GM19351 (cell line): ENCODE measurements at regions not wholly inside any gene's neighbourhood (a gene's known extent, or its start where the extent isn't known, plus 50 kb on each side); places are given as distances from the start of the nearest gene placed in this dataset.

ENCODE experiments used
- ATAC-seq: cut with Tn5 transposase; IDR thresholded peaks from one replicate; pipeline ENCODE4 v1.9.1; 2021; ENCODE audit warnings: mild to moderate bottlenecking, moderate library complexity; ENCODE audit not compliant: unreplicated experiment

DNA sequence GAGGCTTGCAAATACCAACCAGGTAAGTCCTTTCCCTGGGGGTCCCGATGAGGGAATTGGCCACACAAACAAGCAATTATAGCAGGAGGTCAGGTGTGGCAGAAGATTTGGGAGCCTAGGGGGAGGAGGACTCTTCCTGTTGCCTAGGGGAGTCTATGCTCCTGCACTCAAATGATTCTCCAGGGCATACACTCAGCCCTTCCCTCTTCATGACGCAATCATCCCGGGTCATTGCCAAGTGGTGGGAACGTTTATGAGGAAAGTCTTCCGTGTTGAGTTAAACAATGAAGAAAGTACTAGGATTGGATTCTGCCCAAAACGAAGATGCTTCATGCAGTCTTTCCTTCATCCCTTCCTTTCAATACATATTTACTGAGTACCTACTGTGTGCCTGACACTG lies 186.5 kb upstream of the TSHZ2 start:
- ATAC-seq, result no peak

DNA sequence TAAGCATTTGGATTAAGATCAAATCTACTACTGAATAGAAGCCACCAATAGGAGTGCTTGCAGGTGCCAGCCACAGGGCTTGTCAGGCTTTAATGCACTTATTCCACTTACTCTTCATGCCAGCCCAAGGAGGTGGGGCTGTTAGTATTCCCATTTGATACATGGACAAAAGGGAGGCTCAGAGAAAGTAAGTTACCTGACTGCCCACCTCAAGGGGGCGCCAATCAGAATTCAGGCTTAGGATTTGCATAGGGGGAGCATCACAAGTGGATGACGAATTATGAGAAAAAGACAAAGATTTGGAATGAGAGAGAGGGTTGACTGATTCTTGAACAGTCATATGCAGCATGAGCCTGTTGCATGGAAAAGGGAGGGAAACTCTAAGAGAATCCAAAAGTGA lies 188.4 kb upstream of the TSHZ2 start:
- ATAC-seq, result no peak

DNA sequence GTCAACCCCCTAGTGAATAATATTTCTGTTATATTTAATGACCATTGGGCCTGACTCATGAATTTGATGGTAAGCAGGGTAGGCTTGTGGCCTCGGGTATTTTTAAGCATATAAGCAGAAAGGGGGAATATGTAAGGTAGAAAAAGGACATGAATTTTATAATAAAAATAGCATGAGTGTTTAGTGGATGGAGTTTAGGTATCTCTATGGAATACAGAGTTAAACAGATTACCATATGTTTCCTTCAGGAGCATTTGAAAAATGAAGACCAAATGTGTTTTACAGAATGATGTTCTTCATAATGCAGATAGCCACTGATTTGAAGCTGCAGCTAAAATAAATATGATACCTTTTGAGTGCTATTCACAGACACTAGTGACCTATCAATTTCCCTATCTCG lies 191.7 kb upstream of the TSHZ2 start:
- ATAC-seq, result no peak

GRCh38 chr20:52779125-52779524 lies 193.0 kb upstream of the TSHZ2 start:
- ATAC-seq, result no peak

GRCh38 chr20:52777171-52777570 lies 195.0 kb upstream of the TSHZ2 start:
- no peak for ATAC-seq

DNA sequence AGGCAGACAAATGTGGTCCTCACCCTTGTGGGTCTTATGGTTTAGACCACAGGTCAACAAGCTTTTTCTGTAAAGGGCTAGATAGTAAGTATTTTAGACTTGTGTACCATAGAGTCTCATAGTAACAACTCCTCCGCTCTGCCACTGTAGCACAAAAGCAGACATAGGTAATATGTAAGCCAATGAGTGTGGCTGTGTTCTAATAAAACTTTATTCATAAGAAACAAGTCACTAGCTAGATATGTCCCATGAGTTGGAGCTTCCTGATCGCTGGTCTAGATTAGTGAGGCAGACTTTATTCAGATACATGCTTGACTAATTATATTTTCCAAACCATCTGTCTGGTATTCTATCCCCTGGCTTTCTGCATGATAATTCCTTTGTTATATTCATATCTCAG lies 196.4 kb upstream of the TSHZ2 start:
- no peak for ATAC-seq

DNA sequence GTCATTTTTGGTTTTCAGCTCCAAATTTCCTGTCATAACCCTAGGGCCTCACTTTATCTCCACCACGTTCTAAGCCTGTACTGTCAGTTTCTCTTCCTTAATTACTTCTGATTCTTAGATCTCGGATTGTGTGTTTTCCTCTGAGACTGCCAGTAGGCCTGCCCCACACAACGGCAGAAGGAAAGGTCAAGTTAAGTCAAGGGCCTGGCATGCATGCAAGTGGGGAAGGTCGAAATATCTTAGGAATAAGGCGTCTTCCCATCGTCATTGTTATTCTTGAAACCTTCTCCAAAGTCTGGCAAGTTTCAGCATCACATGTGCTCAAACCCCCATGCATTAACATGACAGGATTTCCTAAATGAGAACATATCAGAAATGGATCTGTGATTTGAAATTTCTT lies 203.5 kb upstream of the TSHZ2 start:
- no peak for ATAC-seq

GRCh38 chr20:52766645-52767435 lies 205.3 kb upstream of the TSHZ2 start:
- ATAC-seq, result no peak

- ATAC-seq, result no peak
These were observed 208.8 kb upstream of the TSHZ2 start for GRCh38 chr20:52763321-52763853.

DNA sequence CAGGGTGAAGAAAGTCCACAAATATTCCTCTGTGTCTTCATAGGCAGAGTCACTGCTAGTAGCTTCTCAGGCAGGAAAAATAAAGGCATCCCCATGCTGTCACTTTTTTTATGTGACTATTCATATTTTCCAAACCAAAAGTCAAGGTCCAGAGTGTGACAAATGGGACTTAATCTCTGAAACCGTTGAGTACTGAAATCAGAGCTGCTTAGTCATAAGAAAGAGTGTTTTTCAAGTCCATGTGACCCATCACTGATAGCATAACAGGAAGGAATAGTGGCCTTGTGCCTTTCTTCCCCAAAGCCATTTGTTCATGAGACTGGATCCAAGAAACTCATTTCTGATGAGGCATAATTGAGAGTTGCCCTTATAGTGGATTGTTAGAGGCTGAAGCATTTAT lies 210.3 kb upstream of the TSHZ2 start:
- ATAC-seq, result no peak

- ATAC-seq, result no peak
These were observed 211.4 kb upstream of the TSHZ2 start for GRCh38 chr20:52760791-52761190.

DNA sequence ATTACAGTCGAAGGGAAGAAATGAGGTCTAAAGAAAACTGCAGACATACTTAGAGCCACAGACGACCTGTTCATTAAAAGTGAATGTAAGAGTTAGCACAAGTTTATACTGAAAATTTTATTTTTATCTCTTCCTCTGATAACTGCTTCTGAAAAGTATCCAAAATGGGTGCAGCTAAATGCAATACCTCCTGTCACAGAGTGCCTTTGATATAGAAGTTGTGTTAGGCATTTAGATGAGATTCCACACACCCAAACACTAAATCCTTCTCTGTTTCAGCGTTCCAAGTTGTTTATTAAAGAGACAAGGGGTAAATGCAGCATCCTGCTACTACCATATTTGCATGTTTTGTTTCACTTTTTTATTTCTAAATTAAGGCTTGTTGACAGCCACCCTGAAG lies 214.7 kb upstream of the TSHZ2 start:
- ATAC-seq, result no peak

- no peak for ATAC-seq
These were observed 216.4 kb upstream of the TSHZ2 start for GRCh38 chr20:52755744-52756143.

DNA sequence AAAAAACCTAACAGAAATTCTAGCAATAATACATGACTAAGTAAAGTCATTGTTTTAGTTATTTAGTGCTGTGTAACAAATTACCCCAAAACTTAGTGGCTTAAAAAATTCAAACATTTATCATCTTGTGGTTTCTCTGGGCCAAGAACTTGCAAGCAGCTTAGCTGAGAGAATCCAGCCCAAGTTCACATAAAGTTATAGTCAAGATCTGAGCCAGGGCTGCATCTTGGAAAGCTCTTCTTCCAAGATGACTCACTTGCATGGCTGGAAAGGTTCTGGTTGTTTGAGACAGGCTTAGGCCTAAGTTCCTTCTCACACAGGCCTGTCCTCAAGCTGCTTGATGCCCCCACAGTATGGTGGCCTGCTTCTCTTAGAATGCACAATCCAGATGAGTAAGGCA lies 217.8 kb upstream of the TSHZ2 start:
- no peak for ATAC-seq

GRCh38 chr20:52752023-52752422 lies 220.1 kb upstream of the TSHZ2 start:
- no peak for ATAC-seq

DNA sequence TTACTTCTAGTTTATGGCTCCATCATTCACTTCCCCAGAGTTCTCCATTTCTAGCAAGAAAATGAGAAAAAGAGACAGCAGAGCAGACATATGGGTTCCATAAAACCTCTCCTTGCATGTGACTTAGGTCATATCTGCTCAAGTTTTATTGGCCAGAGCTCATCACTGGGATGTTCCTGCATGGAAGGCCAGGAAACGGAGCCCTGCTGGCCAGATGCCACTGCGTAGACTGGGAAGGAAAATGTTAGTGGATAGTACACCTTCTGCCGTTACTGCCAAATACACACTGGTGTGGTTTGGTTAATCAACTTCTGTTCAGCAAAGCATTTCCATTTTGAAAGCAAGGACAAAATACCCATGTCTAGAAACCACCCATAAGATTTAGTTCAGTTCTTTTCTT lies 220.6 kb upstream of the TSHZ2 start:
- no peak for ATAC-seq

DNA sequence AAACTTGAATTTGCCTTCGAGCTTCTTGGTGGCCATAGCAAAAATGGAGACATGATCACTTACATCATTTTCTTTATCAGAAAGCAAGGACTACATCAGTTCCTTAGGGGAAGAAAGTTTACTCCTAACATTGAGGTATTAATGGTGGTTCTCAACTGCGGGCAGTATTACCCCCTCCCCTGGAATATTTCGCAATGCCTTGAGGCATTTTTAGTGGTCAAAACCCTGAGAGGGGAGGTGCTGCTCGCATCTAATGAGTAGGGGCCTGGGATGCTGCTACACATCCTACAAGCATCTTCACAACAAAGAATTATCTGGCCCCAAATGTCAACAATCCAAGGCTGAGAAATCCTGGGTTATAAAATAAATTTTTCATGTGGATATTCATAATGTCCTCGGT lies 222.2 kb upstream of the TSHZ2 start:
- ATAC-seq, result no peak

GRCh38 chr20:52748990-52749389 lies 223.2 kb upstream of the TSHZ2 start:
- no peak for ATAC-seq

GRCh38 chr20:52748285-52748932 lies 223.7 kb upstream of the TSHZ2 start:
- no peak for ATAC-seq

- no peak for ATAC-seq
These were observed 224.3 kb upstream of the TSHZ2 start for GRCh38 chr20:52747845-52748284.

DNA sequence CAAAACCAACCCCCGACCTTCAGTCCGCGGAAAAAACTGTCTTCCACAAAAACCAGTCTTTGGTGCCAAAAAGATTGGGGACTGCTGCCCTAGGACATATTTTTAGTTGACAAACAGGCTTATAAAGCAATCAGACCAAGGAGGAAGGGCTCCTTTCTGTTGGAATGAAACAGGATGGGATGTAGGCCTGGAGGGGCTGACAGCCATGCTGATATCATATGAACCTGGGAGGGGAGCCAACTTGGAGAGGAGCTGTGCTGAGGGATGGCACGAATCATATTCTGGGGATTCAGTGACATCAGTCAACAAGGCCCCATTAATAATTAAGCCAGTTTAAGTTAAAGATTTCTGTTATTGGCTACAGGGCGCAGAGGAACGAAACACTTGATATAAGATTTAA lies 225.4 kb upstream of the TSHZ2 start:
- ATAC-seq, result no peak

- no peak for ATAC-seq
These were observed 226.0 kb upstream of the TSHZ2 start for GRCh38 chr20:52746190-52746589.
